ENCODE measurements at regions not wholly inside any gene's neighbourhood (a gene's known extent, or its start where the extent isn't known, plus 50 kb on each side); places are given as distances from the start of the nearest gene placed in this dataset.

GRCh38 chr11:8340296-8340695 lies 76.6 kb upstream of the LMO1 start:
- no peak for FAIRE-seq
- DNase-seq (ENCODE audit: low spot score), result no peak

GRCh38 chr11:8339592-8340022 lies 75.9 kb upstream of the LMO1 start:
- DNase-seq (ENCODE audit: low spot score) (no peak), FAIRE-seq (no peak)

- peak; percentile 4 for DNase-seq (ENCODE audit: low spot score)
- no peak for FAIRE-seq
These were observed 74.5 kb upstream of the LMO1 start for GRCh38 chr11:8338138-8338537.

GRCh38 chr11:8337130-8337795 lies 73.6 kb upstream of the LMO1 start:
- DNase-seq (ENCODE audit: low spot score) (no peak), FAIRE-seq (no peak)

GRCh38 chr11:8336356-8337129 lies 72.9 kb upstream of the LMO1 start:
- FAIRE-seq, result no peak
- no peak for DNase-seq (ENCODE audit: low spot score)

GRCh38 chr11:8335683-8336082 lies 72.0 kb upstream of the LMO1 start:
- FAIRE-seq (no peak), DNase-seq (ENCODE audit: low spot score) (no peak)

- no peak for DNase-seq (ENCODE audit: low spot score)
- FAIRE-seq, result no peak
These were observed 71.5 kb upstream of the LMO1 start for GRCh38 chr11:8335186-8335585.

- FAIRE-seq (no peak), DNase-seq (ENCODE audit: low spot score) (peak; percentile 44)
These were observed 70.2 kb upstream of the LMO1 start for GRCh38 chr11:8333811-8334401.

GRCh38 chr11:8333376-8333775 lies 69.7 kb upstream of the LMO1 start:
- DNase-seq (ENCODE audit: low spot score) (no peak), FAIRE-seq (no peak)

- DNase-seq (ENCODE audit: low spot score), result no peak
- FAIRE-seq, result no peak
These were observed 69.2 kb upstream of the LMO1 start for GRCh38 chr11:8332891-8333290.

- DNase-seq (ENCODE audit: low spot score) (no peak), FAIRE-seq (no peak)
These were observed 68.5 kb upstream of the LMO1 start for GRCh38 chr11:8332196-8332595.

- DNase-seq (ENCODE audit: low spot score) (peak; percentile 11), FAIRE-seq (no peak)
These were observed 68.1 kb upstream of the LMO1 start for GRCh38 chr11:8331767-8332166.

- no peak for FAIRE-seq
- DNase-seq (ENCODE audit: low spot score), result no peak
These were observed 67.2 kb upstream of the LMO1 start for GRCh38 chr11:8330896-8331295.

GRCh38 chr11:8330404-8330803 lies 66.7 kb upstream of the LMO1 start:
- DNase-seq (ENCODE audit: low spot score) (no peak), FAIRE-seq (no peak)

GRCh38 chr11:8329847-8330361 lies 66.2 kb upstream of the LMO1 start:
- DNase-seq (ENCODE audit: low spot score), result no peak

GRCh38 chr11:8329336-8329735 lies 65.7 kb upstream of the LMO1 start:
- FAIRE-seq (no peak), DNase-seq (ENCODE audit: low spot score) (no peak)

More at GRCh38 chr11:8329847-8330361, 66.2 kb upstream of the LMO1 start:
- no peak for FAIRE-seq

GRCh38 chr11:8328848-8329330 lies 65.2 kb upstream of the LMO1 start:
- DNase-seq (ENCODE audit: low spot score), result peak; percentile 84
- FAIRE-seq, result peak; percentile 71

GRCh38 chr11:8328231-8328794 lies 64.6 kb upstream of the LMO1 start:
- FAIRE-seq, result no peak
- DNase-seq (ENCODE audit: low spot score), result no peak

GRCh38 chr11:8327761-8328192 lies 64.1 kb upstream of the LMO1 start:
- FAIRE-seq (no peak), DNase-seq (ENCODE audit: low spot score) (no peak)

GRCh38 chr11:8326337-8326736 lies 62.7 kb upstream of the LMO1 start:
- FAIRE-seq (no peak), DNase-seq (ENCODE audit: low spot score) (no peak)

GRCh38 chr11:8325591-8326304 lies 62.1 kb upstream of the LMO1 start:
- no peak for DNase-seq (ENCODE audit: low spot score)
- no peak for FAIRE-seq

Measured in RCC 7860 (cell line).